ELR (cell line): ENCODE measurements at regions not wholly inside any gene's neighbourhood (a gene's known extent, or its start where the extent isn't known, plus 50 kb on each side); places are given as distances from the start of the nearest gene placed in this dataset.
"Not testable (repeated sequence)": the region's sequence is repeated elsewhere in the genome, so short reads cannot be mapped to it uniquely, and the experiment has no call there.

Experiments used
- DNase-seq: peaks from one replicate; pipeline ENCODE4 v3.0.0-alpha.2; 2015; ENCODE audit warnings: low read depth

DNA sequence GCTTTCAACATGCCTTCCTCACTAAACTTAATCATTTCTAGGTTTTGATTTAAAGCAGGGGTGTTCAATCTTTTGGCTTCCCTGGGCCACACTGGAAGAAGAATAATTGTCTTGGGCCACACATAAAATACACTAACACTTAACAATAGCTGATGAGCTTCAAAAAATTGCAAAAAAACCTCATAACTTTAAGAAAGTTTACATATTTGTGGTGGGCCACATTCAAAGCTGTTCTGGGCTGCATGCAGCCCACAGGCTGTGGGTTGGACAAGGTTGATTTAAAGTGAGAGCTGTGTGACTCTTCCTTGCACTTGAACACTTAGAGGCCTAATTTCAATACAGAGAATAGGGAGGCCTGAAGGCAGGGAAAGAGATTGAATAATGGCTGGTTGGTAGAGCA is 598.3 kb downstream of the EFNA5 start:
- DNase-seq, result peak; percentile 50

DNA sequence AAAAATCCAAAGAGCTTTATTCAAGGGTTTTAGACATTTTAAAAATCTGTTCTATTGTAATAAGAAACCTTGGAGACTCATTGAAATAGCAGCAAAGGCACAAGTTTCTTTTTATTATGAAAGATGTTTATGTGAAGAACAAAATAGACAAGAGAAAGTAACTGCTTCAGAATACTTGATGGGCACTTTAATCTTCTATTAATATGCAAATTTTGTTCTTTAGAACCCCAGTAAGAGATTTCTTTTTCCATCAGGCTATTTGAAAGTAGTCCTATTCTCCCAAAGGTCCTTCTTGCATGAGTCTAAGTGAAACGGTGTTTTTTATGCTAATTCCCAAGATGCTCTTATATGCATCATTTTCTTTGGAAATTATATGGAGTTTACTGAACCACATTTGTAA is 602.0 kb downstream of the EFNA5 start:
- no peak for DNase-seq

DNA sequence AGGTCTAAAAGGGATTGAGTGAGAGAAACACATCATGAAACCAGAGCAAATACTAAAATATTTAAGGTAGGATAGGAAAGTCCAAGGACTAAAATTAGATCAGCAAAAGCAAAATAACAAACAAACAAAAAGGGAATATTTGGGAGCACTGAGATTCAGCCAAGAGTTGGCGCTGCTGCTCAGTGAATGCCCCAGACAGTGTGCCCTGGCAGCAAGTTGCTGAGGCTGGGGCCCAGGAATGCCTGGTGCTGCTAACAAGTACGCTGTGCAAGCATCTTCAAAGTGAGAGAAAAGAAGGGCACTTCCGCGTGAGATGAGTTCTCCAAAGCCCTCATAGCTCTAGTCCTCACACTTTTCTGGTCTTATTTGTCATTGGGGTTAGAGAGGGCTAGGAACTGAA is 603.3 kb downstream of the EFNA5 start:
- DNase-seq, result peak; percentile 12

DNA sequence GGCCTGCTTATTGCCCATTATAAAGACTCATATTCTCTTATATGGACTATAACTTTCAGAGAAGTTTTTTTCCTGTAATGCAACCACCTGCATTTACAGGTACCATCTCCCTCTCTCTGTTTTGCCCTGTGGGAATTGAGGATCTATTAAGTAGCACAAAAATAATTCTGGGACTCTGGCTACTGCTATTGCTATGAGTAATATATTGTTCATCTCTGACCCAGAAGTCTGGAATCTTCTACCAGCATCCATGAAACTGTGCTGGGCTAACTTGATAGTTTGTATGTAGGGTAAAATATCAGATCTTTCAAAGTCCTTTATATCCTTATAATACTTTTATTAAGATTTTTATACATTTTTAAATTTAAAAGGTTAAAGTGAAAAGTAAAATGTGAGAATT is 607.2 kb downstream of the EFNA5 start:
- peak; percentile 56 for DNase-seq

DNA sequence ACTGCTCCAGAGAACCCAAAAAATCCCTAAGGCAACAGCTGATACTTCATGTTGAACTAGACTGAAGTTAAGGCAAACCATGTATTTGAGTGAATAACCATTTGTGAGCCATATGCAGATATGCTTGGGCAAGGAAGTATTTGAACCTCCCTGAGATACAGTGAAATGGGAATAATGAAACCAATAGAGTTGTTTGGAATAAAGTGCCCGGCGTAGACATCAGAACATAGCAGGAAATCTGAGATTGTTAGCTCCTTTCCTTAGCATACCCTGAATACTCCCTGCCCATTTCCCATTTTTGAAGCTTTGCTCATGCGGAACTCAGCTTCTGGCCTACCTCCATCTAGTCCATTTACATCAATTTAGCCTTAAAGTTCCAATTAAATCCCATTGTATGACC is 611.9 kb downstream of the EFNA5 start:
- DNase-seq, result no peak

DNA sequence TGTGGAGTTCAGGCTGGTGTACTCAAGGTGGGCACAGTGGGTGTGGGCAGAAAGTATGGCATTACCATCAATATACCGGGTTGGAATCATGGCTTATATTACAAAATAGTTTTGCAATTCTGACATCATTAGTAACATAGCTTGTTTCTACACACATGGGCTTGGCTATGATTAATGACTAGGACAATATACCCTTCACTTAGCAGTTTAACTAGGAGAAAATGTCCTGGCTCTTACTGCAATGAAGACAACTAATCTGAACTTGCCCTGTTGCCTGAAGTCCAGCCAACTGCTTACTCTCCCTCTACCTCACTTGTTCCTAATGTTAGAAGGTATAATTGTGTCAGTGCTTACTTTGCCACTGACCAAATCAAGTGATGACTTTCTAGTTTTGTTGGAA is 612.5 kb downstream of the EFNA5 start:
- DNase-seq, result no peak

DNA sequence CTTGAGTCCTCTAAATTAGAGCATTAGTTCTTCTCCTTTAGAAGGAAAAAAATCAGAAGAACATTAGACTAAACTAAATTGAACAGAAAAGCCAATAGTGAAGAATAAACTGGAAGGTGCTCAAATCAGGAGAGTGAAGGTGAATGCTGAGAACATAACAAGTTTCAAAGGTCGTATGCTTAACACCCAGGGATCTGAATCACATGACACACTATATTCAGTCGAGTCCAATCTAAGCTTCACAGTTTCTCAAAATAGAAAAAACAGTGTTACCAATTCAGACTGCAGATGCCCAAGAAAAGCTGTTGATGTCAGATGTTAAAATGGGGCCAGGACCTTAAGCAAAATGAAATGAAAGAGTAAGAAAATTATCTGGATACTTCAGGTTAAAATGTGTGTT is 614.5 kb downstream of the EFNA5 start:
- no peak for DNase-seq

DNA sequence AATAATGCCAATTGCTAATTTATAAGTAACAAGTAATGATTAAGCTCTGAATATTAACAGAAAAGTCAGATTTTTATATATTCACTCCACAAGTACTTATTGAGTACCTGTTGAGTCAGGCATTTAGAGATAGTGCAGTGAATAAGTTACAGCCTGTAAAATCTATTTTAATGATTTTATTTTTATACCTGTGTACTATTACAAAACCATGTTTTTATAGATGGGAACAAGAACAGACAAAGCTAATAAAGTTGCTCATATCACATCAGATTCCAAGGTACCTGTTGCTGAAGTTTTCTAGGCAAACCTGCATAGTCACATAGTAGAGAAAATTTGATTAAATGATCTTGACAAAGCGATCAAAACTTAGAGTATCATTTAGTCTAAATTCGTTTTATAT is 623.7 kb downstream of the EFNA5 start:
- no peak for DNase-seq

DNA sequence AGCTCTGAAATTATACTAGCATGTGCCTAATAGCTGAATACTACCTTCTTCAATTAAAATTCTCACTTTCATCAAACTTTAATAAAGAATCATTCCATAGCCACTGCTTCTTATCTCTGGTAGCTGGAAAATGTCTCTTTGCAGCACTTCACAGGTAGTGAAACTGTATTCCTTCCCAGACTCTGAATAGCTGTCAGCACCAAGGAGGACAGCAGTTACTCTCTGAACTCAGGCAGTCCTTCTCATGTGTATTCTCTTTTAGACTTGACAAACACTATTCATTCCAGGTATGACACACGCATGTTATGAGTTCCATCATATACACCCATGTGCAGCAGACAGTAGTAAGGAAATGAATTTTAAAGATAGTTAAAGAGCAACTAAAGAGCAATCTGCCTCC is 627.1 kb downstream of the EFNA5 start:
- no peak for DNase-seq

DNA sequence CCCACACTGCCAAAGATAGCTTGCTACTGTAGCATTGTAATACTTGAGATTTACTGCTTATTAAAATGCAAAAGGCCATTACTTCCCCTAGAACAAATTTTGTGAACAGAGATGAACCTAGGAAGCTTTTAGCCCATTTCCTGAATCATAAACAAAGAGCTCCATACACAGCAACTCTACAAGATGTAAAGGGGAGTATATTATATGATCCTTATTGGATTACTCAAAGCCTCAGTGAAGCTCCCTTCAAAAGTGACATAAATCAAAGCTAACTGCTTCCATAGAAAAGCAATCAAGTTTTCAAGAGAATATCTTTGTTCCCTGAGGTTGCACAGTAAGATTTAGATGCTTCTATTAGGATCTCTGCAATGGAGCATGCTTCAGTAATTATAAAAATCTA is 629.8 kb downstream of the EFNA5 start:
- no peak for DNase-seq

DNA sequence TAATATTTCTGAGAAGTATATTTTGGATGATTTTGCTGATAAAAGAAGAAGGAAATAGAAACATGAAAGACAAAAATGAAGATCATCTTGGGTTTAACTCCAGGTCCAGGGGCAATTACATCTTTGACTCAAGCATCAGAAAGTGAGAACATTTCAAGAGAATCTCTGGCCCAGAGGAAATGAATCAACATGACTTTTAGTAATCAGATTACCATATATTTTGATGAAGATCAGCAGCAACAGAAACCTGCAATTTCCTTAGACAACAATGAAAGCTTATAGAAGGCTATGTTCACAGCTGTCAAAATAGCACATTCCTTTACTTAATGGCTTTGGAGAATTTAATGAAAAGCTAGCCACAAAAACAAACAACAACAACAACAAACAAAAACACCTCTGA is 638.1 kb downstream of the EFNA5 start:
- DNase-seq, result peak; percentile 17

DNA sequence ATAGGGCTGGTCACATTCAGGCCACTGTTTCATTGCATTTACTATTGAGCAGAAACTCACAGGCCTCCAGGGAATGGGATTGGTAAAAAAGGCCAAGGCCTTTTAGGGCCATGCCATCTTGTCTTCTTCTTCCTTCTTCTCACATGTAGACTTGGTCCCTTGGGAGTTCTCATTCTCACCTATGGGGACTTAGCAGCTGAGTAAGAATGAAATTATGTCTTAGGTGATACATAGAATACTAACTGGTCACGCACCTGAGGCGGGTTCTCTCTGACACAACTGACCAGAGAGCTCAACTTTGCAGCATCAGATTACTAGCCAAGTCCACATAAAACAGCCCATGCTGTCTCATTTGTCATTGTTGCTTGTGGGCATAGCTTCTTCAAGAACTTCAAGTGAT is 641.8 kb downstream of the EFNA5 start:
- DNase-seq, result no peak

DNA sequence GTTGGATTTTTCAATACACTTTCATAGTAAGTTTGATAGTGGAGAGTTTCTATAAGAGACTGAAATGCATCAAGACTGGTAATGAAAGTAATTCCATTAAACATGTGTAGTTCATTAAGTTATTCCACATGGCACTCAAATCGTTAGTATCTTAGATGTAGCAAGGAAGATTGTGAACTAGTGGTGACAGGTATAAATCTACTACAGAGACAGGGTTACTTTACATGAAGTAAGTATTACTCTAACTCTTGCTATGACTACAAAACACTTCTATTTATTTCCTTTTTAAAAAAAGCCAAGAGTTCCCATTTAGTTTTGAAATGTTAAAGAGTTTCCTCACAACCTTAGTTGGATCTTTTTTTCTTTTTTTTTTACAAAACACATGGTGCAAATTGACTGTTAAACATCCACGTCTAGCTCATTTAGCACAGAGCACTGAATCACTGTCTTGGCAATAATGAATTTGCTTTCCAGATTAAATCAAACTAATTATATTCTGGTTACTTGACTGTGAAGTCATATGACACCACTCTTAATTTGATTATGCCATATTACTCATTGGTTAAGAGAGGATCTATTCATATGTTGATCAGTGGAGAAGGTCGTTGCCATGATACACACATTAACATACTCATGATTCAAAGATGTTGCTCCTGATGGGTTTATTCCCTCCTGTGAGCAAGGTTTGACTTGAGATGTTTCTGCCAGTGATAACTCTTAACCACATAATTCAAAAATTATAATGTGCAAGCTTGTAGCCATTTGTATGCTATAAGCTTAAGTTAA is 644.8 kb downstream of the EFNA5 start:
- DNase-seq, result no peak

DNA sequence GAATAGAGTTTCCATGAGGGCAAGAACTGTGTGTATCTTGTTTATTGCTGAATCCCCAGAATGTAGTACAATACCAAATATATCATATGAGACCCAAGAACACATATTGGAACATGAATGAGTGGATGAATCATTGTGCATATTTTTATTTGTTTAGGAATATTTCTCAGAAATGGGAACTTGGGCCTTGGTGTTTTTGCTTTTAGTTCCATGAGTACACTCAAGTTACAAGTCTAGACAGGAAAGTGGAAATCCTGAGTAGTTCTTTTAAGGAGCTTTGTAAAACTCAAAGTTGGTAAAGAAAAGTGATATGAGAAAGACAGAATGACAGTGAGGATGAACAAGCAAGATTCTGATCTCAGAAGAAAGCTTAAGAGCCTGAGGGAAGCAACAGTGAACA is 647.0 kb downstream of the EFNA5 start:
- no peak for DNase-seq

DNA sequence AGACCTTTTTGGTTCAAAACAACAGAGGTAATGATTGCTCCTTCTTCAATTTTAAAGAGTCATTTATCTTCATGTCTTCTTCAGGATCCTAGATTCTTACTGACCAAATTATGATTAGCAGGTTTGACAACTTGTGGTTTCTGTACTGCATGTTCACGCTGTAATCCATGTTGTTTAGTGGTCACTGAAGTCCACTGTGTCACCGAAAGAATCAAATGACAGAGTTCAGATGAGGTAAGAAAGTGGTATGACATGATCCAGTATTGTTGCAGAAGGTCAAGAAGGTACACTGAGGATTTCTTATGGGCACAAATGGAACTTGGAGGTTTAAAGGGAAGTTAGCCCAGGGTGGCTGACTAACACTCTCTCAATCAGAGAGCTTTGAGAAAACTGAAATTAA is 649.2 kb downstream of the EFNA5 start:
- DNase-seq, result no peak

DNA sequence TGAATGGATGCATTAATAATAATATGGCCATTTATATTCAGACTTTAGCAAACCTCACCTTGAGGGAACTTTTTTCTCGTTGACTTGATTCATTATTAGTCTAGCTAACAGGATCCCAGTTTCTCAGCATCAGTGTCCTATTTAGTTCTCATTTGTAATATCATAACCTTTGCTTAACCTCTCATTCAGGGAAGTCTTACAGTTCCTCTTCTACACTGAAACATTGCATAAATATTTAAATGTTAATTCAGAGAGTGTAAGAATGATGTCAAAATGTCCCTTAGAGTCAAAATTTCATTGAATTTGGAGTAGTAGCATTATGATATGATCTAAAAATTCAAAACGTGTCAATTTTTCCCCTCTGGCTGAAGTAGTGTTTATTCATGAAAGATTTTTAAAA is 650.1 kb downstream of the EFNA5 start:
- DNase-seq, result no peak

DNA sequence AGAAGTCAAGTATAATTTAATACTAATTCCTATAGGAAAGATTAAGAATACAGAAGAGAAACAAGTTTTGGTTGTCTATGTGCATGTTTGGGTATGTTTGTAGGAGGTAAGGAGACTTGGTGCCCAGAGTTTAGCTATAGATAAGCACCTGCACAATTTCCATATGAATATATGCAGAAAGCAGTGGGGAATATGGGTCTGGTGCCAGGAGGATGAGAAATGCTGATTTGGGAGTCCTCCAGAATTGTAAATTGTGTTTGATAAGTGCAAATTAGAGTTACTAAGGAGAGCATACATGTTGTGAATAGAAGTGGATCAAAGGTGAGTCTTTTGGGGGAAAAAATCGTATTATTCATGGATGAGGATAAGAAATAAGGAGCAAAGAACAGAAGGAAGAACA is 653.1 kb downstream of the EFNA5 start:
- DNase-seq, result no peak

DNA sequence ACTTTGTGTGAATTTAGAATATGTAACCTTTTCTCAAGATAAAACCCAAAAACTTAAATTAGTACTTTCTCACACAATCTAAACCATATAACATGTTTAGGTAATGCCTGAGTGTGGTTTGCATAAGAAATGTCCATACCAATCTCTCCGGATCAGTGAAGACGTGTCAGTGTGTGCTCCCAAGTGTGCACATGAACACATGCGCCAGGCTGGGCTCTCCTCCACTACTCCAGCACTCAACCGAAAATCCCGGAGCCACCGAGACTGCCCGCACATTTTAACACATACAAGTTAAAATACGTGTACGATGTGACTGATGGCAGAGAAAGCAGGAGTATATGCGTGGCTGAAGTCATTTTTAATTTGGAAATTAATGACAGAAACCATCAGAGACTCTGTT is 658.4 kb downstream of the EFNA5 start:
- no peak for DNase-seq

DNA sequence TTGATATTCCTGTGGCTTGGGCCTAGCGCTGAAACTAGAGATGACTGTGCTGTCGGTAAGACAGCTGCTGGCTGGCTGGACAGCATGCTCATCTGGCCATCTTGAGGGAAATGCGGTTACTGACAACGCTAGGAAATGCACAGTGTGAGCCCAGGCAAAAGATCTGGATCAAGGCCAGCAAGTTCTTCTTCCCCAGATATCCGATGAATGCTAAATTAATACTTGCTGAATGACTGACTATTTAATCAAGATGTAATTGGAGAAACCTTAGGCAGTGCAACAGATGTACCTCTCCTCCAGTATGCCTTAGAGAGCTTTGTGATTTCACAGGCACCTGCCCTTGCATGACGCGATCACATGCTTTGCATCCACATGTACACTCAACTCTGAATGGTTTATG is 659.1 kb downstream of the EFNA5 start:
- no peak for DNase-seq

DNA sequence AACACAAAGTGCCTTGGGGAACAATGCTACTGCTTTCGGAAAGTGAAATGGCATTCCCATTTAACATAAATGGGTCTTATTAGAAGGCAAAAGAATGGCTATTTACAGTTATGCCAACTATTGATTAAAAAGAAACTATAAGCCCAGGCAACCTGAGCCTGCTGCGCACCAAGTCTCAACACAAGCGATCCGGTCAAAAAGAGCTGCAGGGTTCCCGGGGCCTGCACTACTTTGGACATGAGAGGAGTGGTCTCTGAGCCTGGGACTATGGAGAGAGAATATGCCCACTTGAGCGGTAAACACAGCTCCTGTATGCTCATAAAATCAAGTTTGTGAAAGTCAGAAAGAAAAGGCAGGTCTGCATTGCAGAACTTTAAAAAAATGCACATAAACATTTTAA is 660.7 kb downstream of the EFNA5 start:
- DNase-seq, result no peak

DNA sequence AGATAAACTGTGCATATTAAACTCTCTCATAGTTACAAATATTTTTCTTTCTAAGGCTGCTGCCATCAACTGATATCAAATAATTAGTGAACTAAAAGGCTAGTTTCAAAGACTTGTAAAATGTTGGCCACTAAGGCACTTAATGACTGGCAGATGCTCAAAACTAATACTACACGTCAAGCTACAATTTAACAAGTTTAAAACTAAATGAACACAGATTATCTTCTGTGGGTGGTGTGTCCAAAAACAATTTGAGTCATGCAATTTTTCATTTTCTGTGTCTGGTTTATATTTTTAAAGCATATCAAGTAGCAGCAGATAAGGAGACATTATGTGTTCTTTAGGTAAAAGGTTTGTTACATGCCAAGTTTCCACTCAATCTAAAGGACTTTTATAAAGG is 665.1 kb downstream of the EFNA5 start:
- DNase-seq, result no peak

DNA sequence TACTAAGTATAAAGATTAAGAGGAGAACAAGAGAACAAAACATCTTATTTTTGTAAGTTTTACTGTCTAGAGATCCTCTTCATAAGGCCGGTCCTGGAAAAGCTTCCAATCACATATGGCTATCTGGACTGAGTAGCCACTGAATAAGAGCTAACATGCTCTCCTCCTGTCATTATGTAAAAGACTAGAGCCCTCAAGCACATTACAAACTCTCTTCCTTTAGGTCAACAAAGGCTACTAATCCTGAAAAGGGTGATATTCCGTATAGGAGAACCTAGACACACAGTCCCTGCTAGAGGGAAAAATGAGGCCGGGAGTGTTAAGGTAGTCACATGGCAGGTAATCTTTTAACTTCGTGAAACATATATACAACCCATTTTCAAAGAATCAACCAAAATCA is 665.6 kb downstream of the EFNA5 start:
- no peak for DNase-seq

DNA sequence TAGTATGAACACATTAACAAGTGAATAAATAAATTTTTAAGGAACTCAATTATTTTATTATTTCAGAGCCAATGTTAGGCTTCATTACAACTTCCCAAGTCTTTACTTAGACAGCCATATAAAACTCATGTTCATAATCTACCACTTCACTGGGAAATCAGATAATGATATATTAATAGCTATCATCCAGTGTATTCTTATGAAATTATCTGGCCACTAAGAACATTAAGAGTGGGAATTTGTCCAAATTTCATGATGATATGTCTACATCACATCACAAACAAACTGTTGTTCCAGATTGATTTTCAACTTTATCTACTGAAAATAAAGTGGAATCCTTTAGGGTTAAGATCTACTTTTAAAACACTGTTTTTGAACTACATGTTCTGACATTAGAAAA is 668.6 kb downstream of the EFNA5 start:
- no peak for DNase-seq

DNA sequence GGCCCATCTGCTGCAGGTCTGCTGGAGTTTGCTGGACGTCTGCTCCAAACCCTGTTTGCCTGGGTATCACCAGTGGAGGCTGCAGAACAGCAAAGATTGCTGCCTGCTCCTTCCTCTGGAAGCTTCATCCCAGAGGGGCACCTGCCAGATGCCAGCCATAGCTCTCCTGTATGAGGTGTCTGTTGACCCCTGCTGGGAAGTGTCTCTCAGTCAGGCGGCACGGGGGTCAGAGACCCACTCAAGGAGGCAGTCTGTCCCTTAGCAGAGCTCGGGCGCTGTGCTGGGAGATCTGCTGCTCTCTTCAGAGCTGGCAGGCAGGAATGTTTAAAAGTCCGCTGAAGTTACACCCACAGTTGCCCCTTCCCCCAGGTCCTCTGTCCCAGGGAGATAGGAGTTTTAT is 671.2 kb downstream of the EFNA5 start:
- DNase-seq, result not testable (repeated sequence)

DNA sequence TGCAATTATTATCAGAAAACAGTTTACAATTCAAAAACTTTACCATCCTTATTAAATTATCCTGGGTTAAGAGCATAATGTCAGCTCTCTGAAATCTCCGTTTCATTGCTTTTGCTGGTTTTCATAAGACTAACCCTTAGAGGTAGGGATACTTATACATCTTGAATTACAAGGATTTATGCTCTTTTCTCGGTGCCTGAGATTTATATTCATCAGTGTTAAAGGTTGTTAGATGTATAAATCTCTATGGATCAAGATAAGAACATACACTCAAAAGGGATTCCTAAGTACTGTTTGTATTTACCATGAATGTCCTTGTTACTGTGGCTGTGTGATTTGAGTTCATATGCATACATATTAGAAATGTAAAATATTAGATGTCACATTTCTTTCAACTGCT is 684.7 kb downstream of the EFNA5 start:
- DNase-seq, result no peak
